ENCODE measurements at regions not wholly inside any gene's neighbourhood (a gene's known extent, or its start where the extent isn't known, plus 50 kb on each side); places are given as distances from the start of the nearest gene placed in this dataset.

DNA sequence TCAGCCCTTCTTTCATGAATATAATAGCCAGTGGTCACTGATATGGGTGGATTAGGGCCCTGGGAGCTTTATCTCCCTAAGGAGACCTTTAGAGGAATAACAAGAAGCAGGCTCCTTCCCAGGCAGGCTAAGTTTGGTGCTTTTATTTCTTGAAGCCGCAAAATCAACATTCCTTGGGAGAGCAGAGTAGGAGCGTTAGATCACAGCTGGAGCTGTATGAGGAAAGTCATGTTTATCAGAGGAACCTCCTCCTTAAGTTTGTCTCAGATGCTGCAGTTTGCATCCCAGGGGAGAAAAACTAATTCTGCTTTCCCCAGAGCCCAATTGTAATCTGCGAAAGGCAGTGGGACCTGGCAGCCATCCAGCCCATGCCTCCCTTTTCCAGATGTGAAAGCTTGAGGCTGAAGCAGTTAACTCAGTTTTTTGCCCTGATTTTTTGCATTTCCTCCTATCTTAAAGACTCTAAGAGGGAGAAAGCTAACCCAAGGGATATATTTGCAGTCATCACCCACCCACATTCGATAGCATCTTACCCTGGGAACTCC, 186.0 kb upstream of the FRMPD4 start:
- DNase-seq (ENCODE audit: low read depth), result no peak

GRCh38 chrX:11953615-11954014, 184.7 kb upstream of the FRMPD4 start:
- DNase-seq (ENCODE audit: low read depth), result no peak

DNA sequence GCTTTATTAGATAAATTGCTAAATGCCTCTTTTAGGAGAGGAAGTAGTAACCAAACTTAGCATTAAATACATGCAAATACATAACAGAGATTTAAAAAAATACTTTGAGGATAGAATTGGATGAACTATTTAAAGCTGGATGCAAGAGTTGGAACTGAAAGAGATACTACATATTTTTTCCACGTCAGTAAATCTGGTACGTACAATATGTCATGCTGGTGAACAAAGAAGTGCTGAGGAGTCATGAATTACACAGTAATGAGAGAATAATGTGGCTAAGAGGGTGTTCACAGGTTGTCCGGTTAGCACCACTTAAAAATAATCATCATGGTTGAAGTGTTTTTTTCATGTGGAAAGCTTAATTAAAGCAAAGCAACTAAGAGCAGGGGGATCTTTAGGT, 184.1 kb upstream of the FRMPD4 start:
- no peak for DNase-seq (ENCODE audit: low read depth)

GRCh38 chrX:11960031-11960430, 178.2 kb upstream of the FRMPD4 start:
- no peak for DNase-seq (ENCODE audit: low read depth)

DNA sequence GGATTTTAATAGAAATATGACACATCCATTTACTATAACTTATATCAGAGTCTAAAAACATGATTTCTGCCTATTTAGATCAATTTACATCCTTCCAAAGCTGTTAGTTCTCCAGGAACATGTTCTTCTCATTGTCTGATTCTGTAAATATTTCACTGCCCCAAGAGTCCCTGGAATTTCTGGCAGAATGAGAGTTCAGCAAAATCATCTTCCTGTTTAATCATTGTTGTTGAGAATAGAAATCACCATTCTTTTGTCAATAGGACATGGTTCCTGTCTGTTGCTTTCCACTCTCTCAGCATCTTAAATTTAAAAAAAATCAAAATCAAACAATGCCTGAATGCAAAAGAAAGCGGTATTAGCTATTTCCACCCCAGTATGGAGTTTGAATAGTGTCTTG, 172.8 kb upstream of the FRMPD4 start:
- no peak for DNase-seq (ENCODE audit: low read depth)

GRCh38 chrX:11967986-11968869, 170.0 kb upstream of the FRMPD4 start:
- DNase-seq (ENCODE audit: low read depth), result no peak

GRCh38 chrX:11968991-11969390, 169.3 kb upstream of the FRMPD4 start:
- no peak for DNase-seq (ENCODE audit: low read depth)

- DNase-seq (ENCODE audit: low read depth), result no peak
These were observed 167.5 kb upstream of the FRMPD4 start for GRCh38 chrX:11970578-11971359.

DNA sequence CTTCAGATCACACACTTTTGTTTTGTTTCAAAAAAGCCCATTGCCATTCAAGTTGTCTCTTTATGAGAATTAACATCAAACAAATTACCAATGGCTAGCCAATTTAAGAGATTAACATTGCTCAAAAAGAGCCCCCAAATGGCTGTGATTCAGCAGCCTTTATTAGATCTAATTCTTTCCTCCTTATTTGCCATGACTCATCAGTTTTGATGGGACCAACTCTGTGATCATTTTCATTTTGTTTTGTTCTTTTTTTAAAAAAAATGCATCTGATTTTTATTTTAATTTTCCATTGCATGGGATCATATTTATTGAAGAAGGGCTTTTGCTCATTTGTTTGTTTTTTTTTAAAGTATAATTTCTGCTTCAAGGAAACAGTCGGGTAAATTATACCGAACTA, 161.6 kb upstream of the FRMPD4 start:
- DNase-seq (ENCODE audit: low read depth), result no peak

DNA sequence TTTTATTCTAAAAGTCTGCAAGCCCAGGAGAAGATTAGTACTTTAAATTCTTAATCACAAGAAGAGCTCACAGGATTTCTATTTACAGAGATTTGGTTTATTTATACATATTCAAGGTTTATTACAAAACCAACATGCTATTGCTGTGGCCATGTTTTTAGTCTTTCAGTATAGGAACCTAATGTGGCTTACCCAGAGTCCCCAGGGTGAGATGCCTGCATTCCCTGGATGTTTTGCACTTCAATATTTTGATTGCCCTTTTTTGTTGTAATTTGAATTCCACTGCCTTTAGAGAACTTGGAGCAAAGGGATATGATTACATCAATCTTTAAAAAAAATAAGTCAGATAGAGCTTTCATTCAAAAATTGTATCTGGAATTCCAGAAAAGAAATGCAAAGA, 146.0 kb upstream of the FRMPD4 start:
- DNase-seq (ENCODE audit: low read depth), result no peak

DNA sequence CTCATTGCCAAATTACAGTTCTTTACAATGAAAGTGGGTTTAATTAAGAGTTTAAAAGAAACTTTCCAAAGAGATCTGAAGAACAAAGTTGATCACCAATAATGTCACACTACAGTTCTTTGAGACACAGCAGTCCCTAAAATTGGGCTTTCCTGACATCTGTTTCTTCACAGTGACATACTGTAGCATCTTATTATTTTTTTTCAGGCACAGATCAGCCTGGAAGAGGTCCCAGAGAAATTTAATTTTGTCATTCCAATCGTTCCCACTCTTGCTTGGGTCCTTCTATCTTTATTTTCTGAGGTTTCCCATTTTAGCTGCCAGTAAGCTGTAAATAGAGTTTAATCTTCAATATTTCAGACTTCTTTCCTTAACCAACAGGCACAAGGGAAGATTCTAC, 143.1 kb upstream of the FRMPD4 start:
- DNase-seq (ENCODE audit: low read depth), result no peak

- no peak for DNase-seq (ENCODE audit: low read depth)
These were observed 141.5 kb upstream of the FRMPD4 start for GRCh38 chrX:11996810-11997209.

- DNase-seq (ENCODE audit: low read depth), result no peak
These were observed 139.3 kb upstream of the FRMPD4 start for GRCh38 chrX:11998944-11999343.

DNA sequence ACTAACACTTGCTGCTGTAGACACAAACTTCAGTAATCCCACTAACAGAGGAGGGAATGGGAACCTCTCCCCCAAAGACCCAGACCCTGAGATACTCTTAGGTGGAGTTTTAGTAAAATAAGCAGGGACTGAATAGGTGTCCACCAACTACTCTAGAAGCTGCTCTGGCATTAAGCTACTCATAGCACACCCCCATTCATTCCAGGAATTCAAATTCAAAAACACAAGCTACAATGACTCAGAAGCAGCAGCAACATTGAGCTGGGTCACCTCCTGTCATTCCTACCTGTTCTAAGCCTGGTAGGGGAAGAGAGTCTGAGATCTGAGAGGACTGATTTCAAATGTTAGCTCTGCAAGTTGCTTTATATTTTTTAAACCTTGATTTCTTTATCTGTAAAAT, 135.4 kb upstream of the FRMPD4 start:
- no peak for DNase-seq (ENCODE audit: low read depth)

DNA sequence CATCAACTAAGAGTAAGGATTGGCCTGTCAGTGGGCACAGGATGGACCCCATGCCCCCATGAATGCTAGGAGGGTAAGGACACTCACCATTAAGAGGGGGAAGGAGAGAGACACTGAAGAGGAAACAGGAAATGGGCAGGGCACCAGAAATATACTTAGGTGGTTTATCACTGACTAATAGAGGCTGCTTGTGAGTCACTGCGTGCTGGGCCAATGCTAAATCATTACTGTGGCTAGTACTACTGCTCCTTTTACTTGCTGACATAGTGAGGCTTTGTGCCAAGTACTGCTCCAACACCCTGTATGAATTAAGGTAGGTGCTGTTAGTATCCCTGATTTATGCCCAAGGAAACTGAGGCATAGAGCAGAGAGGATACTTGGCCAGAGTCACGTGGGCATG, 130.4 kb upstream of the FRMPD4 start:
- DNase-seq (ENCODE audit: low read depth), result no peak

GRCh38 chrX:12010436-12010835, 127.8 kb upstream of the FRMPD4 start:
- DNase-seq (ENCODE audit: low read depth), result no peak

GRCh38 chrX:12011075-12011474, 127.2 kb upstream of the FRMPD4 start:
- DNase-seq (ENCODE audit: low read depth), result no peak

DNA sequence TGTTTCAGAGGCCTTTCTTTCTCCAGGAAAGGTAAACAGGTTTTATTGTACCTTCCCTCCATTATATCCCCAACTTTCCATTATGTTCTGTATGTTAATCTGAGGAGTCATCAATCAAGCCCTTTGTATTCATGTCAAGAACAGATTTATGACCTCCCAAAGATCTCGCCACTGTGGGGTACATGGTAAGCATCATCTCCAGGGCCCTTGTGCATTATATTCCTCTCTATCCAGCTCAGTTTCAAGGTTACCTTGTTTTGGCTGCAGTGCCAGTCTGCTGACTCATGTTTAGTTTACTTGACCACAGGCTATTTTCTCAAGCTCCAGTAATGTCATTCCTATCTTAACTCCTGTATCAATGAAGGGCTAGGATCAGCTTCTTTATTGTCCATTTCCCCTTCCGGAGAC, 125.1 kb upstream of the FRMPD4 start:
- DNase-seq (ENCODE audit: low read depth), result no peak

DNA sequence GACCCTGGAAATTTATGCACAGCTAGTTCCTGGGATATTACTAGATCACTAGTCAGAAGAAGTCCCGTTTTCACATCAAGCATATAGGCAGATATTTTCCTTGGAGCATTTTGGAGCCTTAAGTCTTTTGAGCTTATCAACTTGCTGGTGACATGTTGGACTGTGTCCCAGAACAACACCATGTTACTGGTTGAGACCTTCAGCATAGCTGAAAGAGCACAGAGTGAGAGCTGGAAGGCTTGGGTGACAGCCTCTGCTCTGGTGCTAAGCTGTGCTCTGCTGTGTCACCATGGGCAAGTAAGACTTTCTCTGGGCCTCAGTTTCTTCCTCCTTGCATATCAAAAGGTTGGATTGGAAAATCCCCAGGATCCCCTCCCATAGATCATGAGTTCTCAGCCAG, 116.6 kb upstream of the FRMPD4 start:
- no peak for DNase-seq (ENCODE audit: low read depth)

GRCh38 chrX:12026481-12026880, 111.8 kb upstream of the FRMPD4 start:
- no peak for DNase-seq (ENCODE audit: low read depth)

GRCh38 chrX:12032082-12032481, 106.2 kb upstream of the FRMPD4 start:
- no peak for DNase-seq (ENCODE audit: low read depth)

- DNase-seq (ENCODE audit: low read depth), result no peak
These were observed 103.5 kb upstream of the FRMPD4 start for GRCh38 chrX:12034741-12035140.

- no peak for DNase-seq (ENCODE audit: low read depth)
These were observed 95.7 kb upstream of the FRMPD4 start for GRCh38 chrX:12042615-12043014.
